MM.1S (cell line): ENCODE measurements at regions not wholly inside any gene's neighbourhood (a gene's known extent, or its start where the extent isn't known, plus 50 kb on each side); places are given as distances from the start of the nearest gene placed in this dataset.

Source experiments
- DNase-seq: peaks from one replicate; pipeline ENCODE4 v3.0.0-alpha.2; 2015
- H2AFZ ChIP-seq: fragments of 300-600 bp; sonication (generic); 2 replicates; pipeline ENCODE4 v1.6.0; 2016; ENCODE audit warnings: antibody characterized with exemption, low read length
- H3F3A ChIP-seq: fragments of 300-600 bp; sonication (generic); 2 replicates; pipeline ENCODE4 v1.6.1; 2016; ENCODE audit warnings: mild to moderate bottlenecking, antibody characterized with exemption, low read length, moderate library complexity, mixed read lengths; ENCODE audit not compliant: insufficient read depth
- H3K27ac ChIP-seq: fragments of 300-600 bp; sonication (generic); 2 replicates; pipeline ENCODE4 v1.5.1; 2016; ENCODE audit warnings: mild to moderate bottlenecking, low read length
- H3K27me3 ChIP-seq: fragments of 300-600 bp; sonication (generic); replicated peaks from 2 replicates; pipeline ENCODE4 v1.6.0; 2016; ENCODE audit warnings: low read length; ENCODE audit not compliant: insufficient read depth
- H3K36me3 ChIP-seq: fragments of 300-600 bp; sonication (generic); replicated peaks from 2 replicates; pipeline ENCODE4 v1.6.1; 2016; ENCODE audit warnings: mild to moderate bottlenecking, low read length, mixed read lengths; ENCODE audit not compliant: insufficient read depth
- H3K4me1 ChIP-seq: fragments of 300-600 bp; sonication (generic); 2 replicates; pipeline ENCODE4 v1.6.1; 2016; ENCODE audit warnings: low read length, mixed read lengths
- H3K4me2 ChIP-seq: fragments of 300-600 bp; sonication (generic); 2 replicates; pipeline ENCODE4 v1.6.0; 2016; ENCODE audit warnings: low read depth, low read length
- H3K4me3 ChIP-seq: fragments of 300-600 bp; sonication (generic); 2 replicates; pipeline ENCODE4 v1.5.1; 2016; ENCODE audit warnings: low read length, mixed read lengths
- H3K79me2 ChIP-seq: fragments of 300-600 bp; sonication (generic); 2 replicates; pipeline ENCODE4 v1.6.1; 2016; ENCODE audit warnings: mixed run types, low read length, mixed read lengths
- H3K9ac ChIP-seq: fragments of 300-600 bp; sonication (generic); 2 replicates; pipeline ENCODE4 v1.6.1; 2016; ENCODE audit warnings: low read length, mixed read lengths
- H3K9me2 ChIP-seq: fragments of 300-600 bp; sonication (generic); replicated peaks from 2 replicates; pipeline ENCODE4 v1.6.1; 2016; ENCODE audit warnings: mild to moderate bottlenecking, low read length, mixed read lengths; ENCODE audit not compliant: insufficient read depth
- H3K9me3 ChIP-seq: fragments of 300-600 bp; sonication (generic); replicated peaks from 2 replicates; pipeline ENCODE4 v1.6.1; 2016; ENCODE audit warnings: mild to moderate bottlenecking, low read length, mixed read lengths; ENCODE audit not compliant: insufficient read depth
- H4K20me1 ChIP-seq: fragments of 300-600 bp; sonication (generic); 2 replicates; pipeline ENCODE4 v1.6.1; 2016; ENCODE audit warnings: mild to moderate bottlenecking, low read length, moderate library complexity, mixed read lengths; ENCODE audit not compliant: insufficient read depth
- EZH2 ChIP-seq: fragments of 300-600 bp; sonication (generic); optimal IDR thresholded peaks from 2 replicates; pipeline ENCODE3; 2017; ENCODE audit warnings: low read depth, mild to moderate bottlenecking, antibody characterized with exemption, low read length, mixed read lengths
- EZH2phosphoT487 ChIP-seq: fragments of 300-600 bp; sonication (generic); IDR thresholded peaks from 2 replicates; pipeline ENCODE4 v1.6.1; 2018; ENCODE audit warnings: antibody characterized with exemption, low read length
- TF ChIP-seq, protein P1 (sequence below): fragments of 300-600 bp; sonication (generic); IDR thresholded peaks from 2 replicates; pipeline ENCODE4 v1.5.1; 2016; ENCODE audit warnings: antibody characterized with exemption, low read length, mixed read lengths

- Histone ChIP-seq H3K9me3 (no peaks in the 10 kb centered on the region), H3F3A (no peaks in the 10 kb centered on the region), H3K79me2 (no peaks in the 10 kb centered on the region), H3K9me2 (no peaks in the 10 kb centered on the region), H3K4me3 (no peak overlapping the region), H3K36me3 (no peaks in the 10 kb centered on the region), H4K20me1 (no peaks in the 10 kb centered on the region), H2AFZ (no peak overlapping the region), H3K4me1 (no peaks in the 10 kb centered on the region), H3K9ac (no peak overlapping the region), H3K27me3 (no peaks in the 10 kb centered on the region), H3K4me2 (no peak overlapping the region), H3K27ac (no peak overlapping the region)
- DNase-seq: no peak
- no peak for TF ChIP-seq EZH2phosphoT487
- TF ChIP-seq, protein P1, sequence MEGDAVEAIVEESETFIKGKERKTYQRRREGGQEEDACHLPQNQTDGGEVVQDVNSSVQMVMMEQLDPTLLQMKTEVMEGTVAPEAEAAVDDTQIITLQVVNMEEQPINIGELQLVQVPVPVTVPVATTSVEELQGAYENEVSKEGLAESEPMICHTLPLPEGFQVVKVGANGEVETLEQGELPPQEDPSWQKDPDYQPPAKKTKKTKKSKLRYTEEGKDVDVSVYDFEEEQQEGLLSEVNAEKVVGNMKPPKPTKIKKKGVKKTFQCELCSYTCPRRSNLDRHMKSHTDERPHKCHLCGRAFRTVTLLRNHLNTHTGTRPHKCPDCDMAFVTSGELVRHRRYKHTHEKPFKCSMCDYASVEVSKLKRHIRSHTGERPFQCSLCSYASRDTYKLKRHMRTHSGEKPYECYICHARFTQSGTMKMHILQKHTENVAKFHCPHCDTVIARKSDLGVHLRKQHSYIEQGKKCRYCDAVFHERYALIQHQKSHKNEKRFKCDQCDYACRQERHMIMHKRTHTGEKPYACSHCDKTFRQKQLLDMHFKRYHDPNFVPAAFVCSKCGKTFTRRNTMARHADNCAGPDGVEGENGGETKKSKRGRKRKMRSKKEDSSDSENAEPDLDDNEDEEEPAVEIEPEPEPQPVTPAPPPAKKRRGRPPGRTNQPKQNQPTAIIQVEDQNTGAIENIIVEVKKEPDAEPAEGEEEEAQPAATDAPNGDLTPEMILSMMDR: no peak
- no peak for TF ChIP-seq EZH2
Observed at GRCh38 chr7:45391618-45392451, 182.3 kb upstream of the ADCY1 start.

- H3K79me2 ChIP-seq: no peaks in the 10 kb centered on the region
- H3F3A ChIP-seq: no peaks in the 10 kb centered on the region
- no peaks in the 10 kb centered on the region for H3K9me2 ChIP-seq
- no peak overlapping the region for H3K9ac ChIP-seq
- no peak overlapping the region for H3K4me3 ChIP-seq
- no peak for TF ChIP-seq EZH2
- TF ChIP-seq, protein P1: no peak
- no peak overlapping the region for H2AFZ ChIP-seq
- no peak overlapping the region for H3K27ac ChIP-seq
- no peaks in the 10 kb centered on the region for H3K36me3 ChIP-seq
- no peaks in the 10 kb centered on the region for H3K4me1 ChIP-seq
- no peaks in the 10 kb centered on the region for H4K20me1 ChIP-seq
- no peaks in the 10 kb centered on the region for H3K9me3 ChIP-seq
- H3K27me3 ChIP-seq: no peaks in the 10 kb centered on the region
- DNase-seq: no peak
- H3K4me2 ChIP-seq: no peak overlapping the region
Observed at GRCh38 chr7:45394117-45394708, 180.0 kb upstream of the ADCY1 start.

DNA sequence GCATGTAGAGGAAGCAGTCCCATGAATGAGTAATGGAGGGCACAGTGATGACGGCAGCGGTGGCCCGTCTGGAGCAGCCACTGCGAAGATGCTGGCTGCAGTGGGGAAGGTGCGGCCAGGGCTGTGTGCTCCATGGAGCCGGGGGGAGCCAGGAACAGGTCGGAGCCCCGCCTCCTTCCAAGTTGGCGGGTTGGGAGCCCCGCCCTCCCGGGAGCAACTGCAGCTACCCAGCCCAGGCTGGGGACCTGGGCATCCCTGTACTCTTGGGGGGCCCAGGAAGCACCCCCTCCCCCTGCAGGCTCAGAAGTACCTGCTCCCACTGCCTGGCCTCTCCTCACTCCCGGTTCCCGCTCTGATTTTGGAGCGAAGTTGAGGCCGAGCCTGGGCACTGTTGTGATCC, 175.1 kb upstream of the ADCY1 start:
- no peaks in the 10 kb centered on the region for H3K27me3 ChIP-seq

More for the DNA sequence above, 175.1 kb upstream of the ADCY1 start:
- no peak overlapping the region for H3K4me3 ChIP-seq
- H3K9me2 ChIP-seq: no peaks in the 10 kb centered on the region
- no peak overlapping the region for H3K27ac ChIP-seq
- no peak overlapping the region for H3K4me2 ChIP-seq
- H4K20me1 ChIP-seq: no peaks in the 10 kb centered on the region
- no peaks in the 10 kb centered on the region for H3K36me3 ChIP-seq
- 0 out of 2 replicates have a peak, but pooled peaks cover 9% of the 10 kb centered on the region for H3F3A ChIP-seq
- no peak for DNase-seq
- H3K4me1 ChIP-seq: peaks cover 40% of the 10 kb centered on the region
- no peaks in the 10 kb centered on the region for H3K9me3 ChIP-seq
- TF ChIP-seq, protein P1: no peak
- TF ChIP-seq EZH2phosphoT487 (no peak), EZH2 (no peak)
- H3K9ac ChIP-seq: no peak overlapping the region
- no peak overlapping the region for H2AFZ ChIP-seq
- no peaks in the 10 kb centered on the region for H3K79me2 ChIP-seq
